Gastroesophageal sphincter (tissue), 4 donors: ENCODE measurements at regions not wholly inside any gene's neighbourhood (a gene's known extent, or its start where the extent isn't known, plus 50 kb on each side); places are given as distances from the start of the nearest gene placed in this dataset.

ENCODE experiments used
- ATAC-seq: fragments of 150-250 bp; one replicate; pipeline ENCODE4 v1.9.1; 2016; ENCODE audit warnings: mild to moderate bottlenecking, moderate library complexity
- H3K27ac ChIP-seq, 4 donors: fragments of 200-600 bp; sonication (generic) in 3 of 4; 1 replicate in 3 of 4; 2 replicates in 1 of 4; pipeline ENCODE4 v1.5.1; 2016 to 2019
- H3K27me3 ChIP-seq: fragments of 200-600 bp; sonication (generic); one replicate; pipeline ENCODE4 v1.5.1; 2019
- H3K36me3 ChIP-seq, 2 donors: fragments of 200-600 bp; sonication (generic); one replicate each; pipeline ENCODE4 v1.5.1; 2019; ENCODE audit warnings: control low read depth in 1 of 2
- H3K4me1 ChIP-seq, 3 donors: fragments of 200-600 bp; sonication (generic); 1 replicate in 2 of 3; 2 replicates in 1 of 3; pipeline ENCODE4 v1.5.1; 2016 to 2019; ENCODE audit warnings: control low read depth in 2 of 3
- H3K4me3 ChIP-seq, 2 donors: fragments of 200-600 bp; sonication (generic); one replicate each; pipeline ENCODE4 v1.5.1; 2019; ENCODE audit warnings: mild to moderate bottlenecking in 1 of 2, moderate library complexity in 1 of 2
- H3K9me3 ChIP-seq, 3 donors: fragments of 200-600 bp; sonication (generic); one replicate each; pipeline ENCODE4 v1.5.1; 2017 to 2019; ENCODE audit warnings: control low read depth in 2 of 3
- CTCF ChIP-seq, 4 experiments: fragments of 200-600 bp in 2 of 4; fragments of 450-650 bp in 2 of 4; sonication (generic) in 1 of 4; IDR thresholded peaks; one replicate each; pipeline ENCODE4 v1.5.1; 2017 to 2019; ENCODE audit warnings: antibody characterized with exemption in 4 of 4, mild to moderate bottlenecking in 2 of 4, moderate library complexity in 2 of 4
- EP300 ChIP-seq: sonication (generic); formaldehyde crosslinking; IDR thresholded peaks from one replicate; pipeline ENCODE4 v1.6.1; 2017; ENCODE audit warnings: antibody characterized with exemption, mild to moderate bottlenecking
- POLR2A ChIP-seq, 2 donors: fragments of 450-650 bp; IDR thresholded peaks; one replicate each; pipeline ENCODE4 v1.6.1; 2017; ENCODE audit warnings: antibody characterized with exemption in 2 of 2, mild to moderate bottlenecking in 2 of 2, moderate library complexity in 1 of 2
- POLR2AphosphoS5 ChIP-seq: sonication (generic); formaldehyde crosslinking; IDR thresholded peaks from one replicate; pipeline ENCODE4 v1.6.1; 2017; ENCODE audit warnings: antibody characterized with exemption
- WGBS, 2 donors: methylation state at CpG; one replicate each; pipeline ENCODE4 v1.1.5; 2018; ENCODE audit warnings: low coverage in 1 of 2; 5-methylcytosine and 5-hydroxymethylcytosine counted together

GRCh38 chr1:2927393-2928360 is 93.6 kb upstream of the ACTRT2 start:
- H3K27ac ChIP-seq = no peak overlapping the region
- ATAC-seq = no peak
- H3K27me3 ChIP-seq = peaks cover 82% of the 10 kb centered on the region
- H3K9me3 ChIP-seq = peaks cover 0 to 9% (median 0%) of the 10 kb centered on the region in 3 donors
- 39 to 73% methylated on average over 4 to 7 of the region's 40 CpGs for WGBS, 2 donors
- no peak overlapping the region for H3K4me3 ChIP-seq
- peaks cover 0 to 15% (median 0%) of the 10 kb centered on the region in 3 donors for H3K4me1 ChIP-seq
- H3K36me3 ChIP-seq = no peaks in the 10 kb centered on the region
- TF ChIP-seq POLR2A (IDR thresholded peaks at IDR 0.05) (no peak), EP300 (no peak), CTCF (IDR thresholded peaks at IDR 0.05) (no peak), POLR2AphosphoS5 (no peak)

GRCh38 chr1:2928366-2929325 is 92.6 kb upstream of the ACTRT2 start:
- Histone ChIP-seq H3K36me3 (no peaks in the 10 kb centered on the region), H3K27ac (no peak overlapping the region), H3K9me3 (peaks cover 0 to 9% (median 0%) of the 10 kb centered on the region in 3 donors), H3K4me1 (peaks cover 0 to 15% (median 0%) of the 10 kb centered on the region in 3 donors), H3K27me3 (peaks cover 82% of the 10 kb centered on the region), H3K4me3 (no peak overlapping the region)
- no peak for ATAC-seq
- TF ChIP-seq POLR2A (IDR thresholded peaks at IDR 0.05) = no peak
- no peak for TF ChIP-seq CTCF (IDR thresholded peaks at IDR 0.05)
- TF ChIP-seq POLR2AphosphoS5 = no peak
- no peak for TF ChIP-seq EP300
- 68% methylated on average over 8 of the region's 42 CpGs; no CpG with 5 or more reads in 1 of the 2 donors for WGBS, 2 donors

GRCh38 chr1:2929335-2929734 is 91.9 kb upstream of the ACTRT2 start:
- WGBS, 2 donors = 82 to 94% methylated on average over 2 of the region's 5 CpGs
- no peak for TF ChIP-seq POLR2A (IDR thresholded peaks at IDR 0.05)
- Histone ChIP-seq H3K4me3 (no peak overlapping the region), H3K9me3 (peaks cover 0 to 9% (median 0%) of the 10 kb centered on the region in 3 donors), H3K36me3 (no peaks in the 10 kb centered on the region), H3K27ac (no peak overlapping the region), H3K27me3 (peaks cover 82% of the 10 kb centered on the region), H3K4me1 (peaks cover 0 to 15% (median 0%) of the 10 kb centered on the region in 3 donors)
- ATAC-seq = no peak

- Histone ChIP-seq H3K4me1 (peaks cover 0 to 15% (median 0%) of the 10 kb centered on the region in 3 donors), H3K9me3 (peaks cover 0 to 9% (median 0%) of the 10 kb centered on the region in 3 donors), H3K36me3 (no peaks in the 10 kb centered on the region), H3K4me3 (no peak overlapping the region), H3K27me3 (peaks cover 82% of the 10 kb centered on the region), H3K27ac (no peak overlapping the region)
- ATAC-seq = no peak
- WGBS, 2 donors = 86 to 94% methylated on average over 10 to 25 of the region's 41 CpGs
- TF ChIP-seq CTCF (IDR thresholded peaks at IDR 0.05) (no peak), POLR2A (IDR thresholded peaks at IDR 0.05) (no peak), EP300 (no peak), POLR2AphosphoS5 (no peak)
Measured at GRCh38 chr1:2930016-2930815, 91.1 kb upstream of the ACTRT2 start.
